ENCODE measurements at regions not wholly inside any gene's neighbourhood (a gene's known extent, or its start where the extent isn't known, plus 50 kb on each side); places are given as distances from the start of the nearest gene placed in this dataset.

- no peaks in the 10 kb centered on the region for H3K36me3 ChIP-seq (replicated peaks; ENCODE audit: control insufficient read depth, insufficient read depth, low read length)
- H3K27me3 ChIP-seq (ENCODE audit: control insufficient read depth, insufficient read depth, low read length), result no peaks in the 10 kb centered on the region
- DNase-seq, result no peak
- H3K4me3 ChIP-seq (ENCODE audit: insufficient read depth, low read depth, low read length), result no peak overlapping the region
Measured at GRCh38 chr3:55330756-55331155, 156.3 kb downstream of the WNT5A start.

GRCh38 chr3:55330355-55330754 is 156.8 kb downstream of the WNT5A start:
- no peak for DNase-seq
- Histone ChIP-seq H3K36me3 (replicated peaks; ENCODE audit: control insufficient read depth, insufficient read depth, low read length) (no peaks in the 10 kb centered on the region), H3K27me3 (ENCODE audit: control insufficient read depth, insufficient read depth, low read length) (no peaks in the 10 kb centered on the region), H3K4me3 (ENCODE audit: insufficient read depth, low read depth, low read length) (no peak overlapping the region)

GRCh38 chr3:55329849-55330248 is 157.3 kb downstream of the WNT5A start:
- no peak for DNase-seq
- H3K4me3 ChIP-seq (ENCODE audit: insufficient read depth, low read depth, low read length), result no peak overlapping the region
- H3K27me3 ChIP-seq (ENCODE audit: control insufficient read depth, insufficient read depth, low read length), result no peaks in the 10 kb centered on the region

GRCh38 chr3:55327131-55327920 is 159.8 kb downstream of the WNT5A start:
- Histone ChIP-seq H3K36me3 (replicated peaks; ENCODE audit: control insufficient read depth, insufficient read depth, low read length) (no peaks in the 10 kb centered on the region), H3K4me3 (ENCODE audit: insufficient read depth, low read depth, low read length) (no peak overlapping the region), H3K27me3 (ENCODE audit: control insufficient read depth, insufficient read depth, low read length) (no peaks in the 10 kb centered on the region)
- DNase-seq, result no peak

More at GRCh38 chr3:55329849-55330248, 157.3 kb downstream of the WNT5A start:
- no peaks in the 10 kb centered on the region for H3K36me3 ChIP-seq (replicated peaks; ENCODE audit: control insufficient read depth, insufficient read depth, low read length)

- H3K4me3 ChIP-seq (ENCODE audit: insufficient read depth, low read depth, low read length), result no peak overlapping the region
- H3K36me3 ChIP-seq (replicated peaks; ENCODE audit: control insufficient read depth, insufficient read depth, low read length), result no peaks in the 10 kb centered on the region
- no peak for DNase-seq
- no peaks in the 10 kb centered on the region for H3K27me3 ChIP-seq (ENCODE audit: control insufficient read depth, insufficient read depth, low read length)
Measured at GRCh38 chr3:55322638-55323037, 164.5 kb downstream of the WNT5A start.

GRCh38 chr3:55320928-55321327 is 166.2 kb downstream of the WNT5A start:
- H3K27me3 ChIP-seq (ENCODE audit: control insufficient read depth, insufficient read depth, low read length), result no peaks in the 10 kb centered on the region
- H3K36me3 ChIP-seq (replicated peaks; ENCODE audit: control insufficient read depth, insufficient read depth, low read length), result no peaks in the 10 kb centered on the region
- no peak for DNase-seq
- H3K4me3 ChIP-seq (ENCODE audit: insufficient read depth, low read depth, low read length), result no peak overlapping the region

- Histone ChIP-seq H3K4me3 (ENCODE audit: insufficient read depth, low read depth, low read length) (no peak overlapping the region), H3K27me3 (ENCODE audit: control insufficient read depth, insufficient read depth, low read length) (no peaks in the 10 kb centered on the region), H3K36me3 (replicated peaks; ENCODE audit: control insufficient read depth, insufficient read depth, low read length) (no peaks in the 10 kb centered on the region)
- no peak for DNase-seq
Measured at GRCh38 chr3:55315396-55315795, 171.7 kb downstream of the WNT5A start.

GRCh38 chr3:55313666-55314065 is 173.4 kb downstream of the WNT5A start:
- H3K27me3 ChIP-seq (ENCODE audit: control insufficient read depth, insufficient read depth, low read length), result no peaks in the 10 kb centered on the region
- DNase-seq, result no peak
- H3K36me3 ChIP-seq (replicated peaks; ENCODE audit: control insufficient read depth, insufficient read depth, low read length), result no peaks in the 10 kb centered on the region
- no peak overlapping the region for H3K4me3 ChIP-seq (ENCODE audit: insufficient read depth, low read depth, low read length)

GRCh38 chr3:55309336-55309735 is 177.8 kb downstream of the WNT5A start:
- Histone ChIP-seq H3K4me3 (ENCODE audit: insufficient read depth, low read depth, low read length) (no peak overlapping the region), H3K27me3 (ENCODE audit: control insufficient read depth, insufficient read depth, low read length) (no peaks in the 10 kb centered on the region)
- DNase-seq, result no peak

GRCh38 chr3:55307622-55308021 is 179.5 kb downstream of the WNT5A start:
- Histone ChIP-seq H3K4me3 (ENCODE audit: insufficient read depth, low read depth, low read length) (no peak overlapping the region), H3K27me3 (ENCODE audit: control insufficient read depth, insufficient read depth, low read length) (no peaks in the 10 kb centered on the region), H3K36me3 (replicated peaks; ENCODE audit: control insufficient read depth, insufficient read depth, low read length) (no peaks in the 10 kb centered on the region)
- no peak for DNase-seq

More at GRCh38 chr3:55309336-55309735, 177.8 kb downstream of the WNT5A start:
- H3K36me3 ChIP-seq (replicated peaks; ENCODE audit: control insufficient read depth, insufficient read depth, low read length), result no peaks in the 10 kb centered on the region

- DNase-seq, result no peak
- H3K27me3 ChIP-seq (ENCODE audit: control insufficient read depth, insufficient read depth, low read length), result no peaks in the 10 kb centered on the region
- no peaks in the 10 kb centered on the region for H3K36me3 ChIP-seq (replicated peaks; ENCODE audit: control insufficient read depth, insufficient read depth, low read length)
- H3K4me3 ChIP-seq (ENCODE audit: insufficient read depth, low read depth, low read length), result no peak overlapping the region
Measured at GRCh38 chr3:55305696-55306485, 181.2 kb downstream of the WNT5A start.

GRCh38 chr3:55300701-55301100 is 186.4 kb downstream of the WNT5A start:
- Histone ChIP-seq H3K27me3 (ENCODE audit: control insufficient read depth, insufficient read depth, low read length) (no peaks in the 10 kb centered on the region), H3K36me3 (replicated peaks; ENCODE audit: control insufficient read depth, insufficient read depth, low read length) (no peaks in the 10 kb centered on the region), H3K4me3 (ENCODE audit: insufficient read depth, low read depth, low read length) (no peak overlapping the region)
- DNase-seq, result no peak

- H3K36me3 ChIP-seq (replicated peaks; ENCODE audit: control insufficient read depth, insufficient read depth, low read length), result no peaks in the 10 kb centered on the region
- DNase-seq, result no peak
- H3K4me3 ChIP-seq (ENCODE audit: insufficient read depth, low read depth, low read length), result no peak overlapping the region
- H3K27me3 ChIP-seq (ENCODE audit: control insufficient read depth, insufficient read depth, low read length), result no peaks in the 10 kb centered on the region
Measured at GRCh38 chr3:55297706-55298105, 189.4 kb downstream of the WNT5A start.

GRCh38 chr3:55297245-55297644 is 189.9 kb downstream of the WNT5A start:
- Histone ChIP-seq H3K27me3 (ENCODE audit: control insufficient read depth, insufficient read depth, low read length) (no peaks in the 10 kb centered on the region), H3K4me3 (ENCODE audit: insufficient read depth, low read depth, low read length) (no peak overlapping the region), H3K36me3 (replicated peaks; ENCODE audit: control insufficient read depth, insufficient read depth, low read length) (no peaks in the 10 kb centered on the region)
- DNase-seq, result no peak

GRCh38 chr3:55296791-55297190 is 190.3 kb downstream of the WNT5A start:
- Histone ChIP-seq H3K36me3 (replicated peaks; ENCODE audit: control insufficient read depth, insufficient read depth, low read length) (no peaks in the 10 kb centered on the region), H3K4me3 (ENCODE audit: insufficient read depth, low read depth, low read length) (no peak overlapping the region), H3K27me3 (ENCODE audit: control insufficient read depth, insufficient read depth, low read length) (no peaks in the 10 kb centered on the region)
- DNase-seq, result no peak

All from H7 (cell line).